ENCODE measurements at regions not wholly inside any gene's neighbourhood (a gene's known extent, or its start where the extent isn't known, plus 50 kb on each side); places are given as distances from the start of the nearest gene placed in this dataset.

- no peak for DNase-seq (ENCODE audit: low read depth)
- TF ChIP-seq, protein P1, sequence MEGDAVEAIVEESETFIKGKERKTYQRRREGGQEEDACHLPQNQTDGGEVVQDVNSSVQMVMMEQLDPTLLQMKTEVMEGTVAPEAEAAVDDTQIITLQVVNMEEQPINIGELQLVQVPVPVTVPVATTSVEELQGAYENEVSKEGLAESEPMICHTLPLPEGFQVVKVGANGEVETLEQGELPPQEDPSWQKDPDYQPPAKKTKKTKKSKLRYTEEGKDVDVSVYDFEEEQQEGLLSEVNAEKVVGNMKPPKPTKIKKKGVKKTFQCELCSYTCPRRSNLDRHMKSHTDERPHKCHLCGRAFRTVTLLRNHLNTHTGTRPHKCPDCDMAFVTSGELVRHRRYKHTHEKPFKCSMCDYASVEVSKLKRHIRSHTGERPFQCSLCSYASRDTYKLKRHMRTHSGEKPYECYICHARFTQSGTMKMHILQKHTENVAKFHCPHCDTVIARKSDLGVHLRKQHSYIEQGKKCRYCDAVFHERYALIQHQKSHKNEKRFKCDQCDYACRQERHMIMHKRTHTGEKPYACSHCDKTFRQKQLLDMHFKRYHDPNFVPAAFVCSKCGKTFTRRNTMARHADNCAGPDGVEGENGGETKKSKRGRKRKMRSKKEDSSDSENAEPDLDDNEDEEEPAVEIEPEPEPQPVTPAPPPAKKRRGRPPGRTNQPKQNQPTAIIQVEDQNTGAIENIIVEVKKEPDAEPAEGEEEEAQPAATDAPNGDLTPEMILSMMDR (IDR thresholded peaks at IDR 0.05; ENCODE audit: insufficient read depth, low read depth, low read length, missing control alignments): no peak
- H3K4me3 ChIP-seq (ENCODE audit: low read depth, low read length): no peak overlapping the region
Measured at GRCh38 chr13:31903111-31903815, 128.3 kb upstream of the FRY start.

DNA sequence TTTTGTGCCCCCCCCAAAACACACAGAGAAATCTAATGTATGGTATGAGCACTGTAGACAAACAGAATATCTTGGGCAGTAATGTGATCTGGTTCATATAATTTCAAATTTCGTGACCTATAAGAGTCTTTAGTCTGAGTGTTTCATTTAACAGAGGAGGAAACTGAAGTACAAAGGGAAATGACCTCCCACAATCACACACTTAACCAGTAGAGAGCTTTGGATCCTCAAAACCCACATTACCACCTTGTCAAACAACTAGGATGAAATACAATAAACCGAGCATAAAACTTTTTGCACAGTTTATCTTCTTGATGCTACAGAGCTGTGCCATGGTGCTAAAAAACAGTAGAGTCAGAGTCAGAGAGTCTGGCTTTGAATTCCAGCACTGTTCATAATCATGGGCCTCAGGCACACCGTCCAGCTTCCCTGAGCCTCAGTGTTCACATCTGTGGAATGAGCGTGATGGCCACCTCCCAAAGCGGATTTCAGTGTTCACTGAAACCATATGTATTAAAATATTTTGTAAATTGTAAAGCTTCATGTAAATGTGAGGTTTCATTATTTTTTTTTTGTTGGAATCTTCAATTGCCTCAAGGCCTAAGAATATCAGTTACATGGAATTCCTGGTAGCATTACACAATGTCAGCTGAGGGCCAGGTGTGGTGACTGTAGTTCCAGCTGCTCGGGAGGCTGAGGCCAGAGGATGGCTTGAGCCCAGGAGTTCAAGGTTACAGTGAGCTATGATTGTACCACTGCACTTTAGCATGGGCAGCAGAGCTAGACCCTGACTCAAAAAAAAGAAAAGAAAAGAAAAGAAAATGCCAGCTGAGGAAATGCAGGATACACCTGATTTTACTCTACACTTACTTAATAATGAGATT lies 126.4 kb upstream of the FRY start:
- DNase-seq (ENCODE audit: low read depth): no peak
- TF ChIP-seq, protein P1 (IDR thresholded peaks at IDR 0.05; ENCODE audit: insufficient read depth, low read depth, low read length, missing control alignments): no peak
- H3K4me3 ChIP-seq (ENCODE audit: low read depth, low read length): no peak overlapping the region

- TF ChIP-seq, protein P1 (IDR thresholded peaks at IDR 0.05; ENCODE audit: insufficient read depth, low read depth, low read length, missing control alignments): no peak
- DNase-seq (ENCODE audit: low read depth): no peak
- H3K4me3 ChIP-seq (ENCODE audit: low read depth, low read length): no peak overlapping the region
Measured at GRCh38 chr13:31905961-31906360, 125.6 kb upstream of the FRY start.

DNA sequence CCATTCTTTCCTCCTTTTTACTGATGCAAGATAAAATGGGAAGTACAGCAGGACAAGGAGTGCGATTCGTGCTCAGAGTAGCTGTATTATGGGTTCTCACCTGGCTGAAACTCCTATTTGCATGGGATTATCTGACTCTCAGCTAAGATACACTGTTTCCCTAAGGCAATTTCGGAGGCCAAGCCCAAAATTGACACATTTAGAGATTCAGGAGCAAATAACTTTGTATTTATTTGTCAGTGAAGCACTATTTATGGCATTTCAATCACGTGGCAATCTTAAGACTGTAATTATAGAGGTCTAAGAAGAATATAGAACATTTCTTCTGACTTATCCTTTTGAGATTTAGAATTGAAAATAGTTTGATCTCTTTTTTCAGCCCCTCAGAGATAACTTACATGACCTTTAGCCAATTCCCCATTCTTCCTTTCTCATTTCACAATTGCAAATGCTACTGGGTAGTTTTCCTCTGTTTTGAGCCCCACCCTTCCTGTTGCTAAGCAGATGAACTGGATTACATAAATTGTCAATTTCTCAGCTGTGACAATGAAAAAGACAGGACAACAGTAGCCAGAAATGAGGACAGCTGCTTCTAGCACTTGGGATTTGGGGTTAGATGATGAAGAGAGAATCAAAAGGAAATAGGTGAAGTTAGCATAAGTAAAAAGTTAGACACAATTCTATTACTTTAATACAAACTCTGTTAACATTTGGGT lies 122.7 kb upstream of the FRY start:
- H3K4me3 ChIP-seq (ENCODE audit: low read depth, low read length): no peak overlapping the region
- no peak for DNase-seq (ENCODE audit: low read depth)
- TF ChIP-seq, protein P1 (IDR thresholded peaks at IDR 0.05; ENCODE audit: insufficient read depth, low read depth, low read length, missing control alignments): no peak

DNA sequence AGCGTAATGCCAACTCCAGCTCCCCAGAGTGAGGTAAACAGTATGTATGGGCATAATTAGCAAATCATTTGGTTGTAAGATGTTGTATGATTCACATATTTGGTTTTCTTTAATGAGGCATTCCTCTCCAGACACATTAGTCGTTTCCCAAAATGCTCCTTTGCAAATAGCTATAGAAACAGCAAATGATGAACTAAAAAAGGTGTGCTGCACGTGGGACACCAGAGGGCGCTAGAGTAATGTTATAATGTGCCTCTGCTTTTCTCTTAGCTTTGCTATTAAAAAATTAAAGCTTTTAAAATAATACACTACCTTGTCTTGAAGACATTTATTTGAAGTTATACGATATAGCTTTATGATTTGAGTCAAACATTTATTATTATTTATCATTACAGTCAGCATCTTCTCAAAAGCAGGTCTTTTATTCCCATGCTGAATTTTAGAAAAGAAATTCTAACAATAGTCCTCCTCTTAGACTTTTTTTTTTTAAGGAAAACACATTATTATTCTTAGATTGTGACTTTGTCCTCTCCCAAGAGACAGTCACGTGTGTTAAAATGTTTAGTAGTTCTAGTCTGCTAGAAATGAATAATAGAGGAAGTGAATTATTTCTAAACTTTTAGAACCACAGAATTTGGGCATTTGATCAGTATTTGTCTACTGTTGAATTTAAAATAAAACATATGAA lies 121.6 kb upstream of the FRY start:
- TF ChIP-seq, protein P1 (IDR thresholded peaks at IDR 0.05; ENCODE audit: insufficient read depth, low read depth, low read length, missing control alignments): peak; percentile 76
- DNase-seq (ENCODE audit: low read depth): peak; percentile 77
- no peak overlapping the region for H3K4me3 ChIP-seq (ENCODE audit: low read depth, low read length)

DNA sequence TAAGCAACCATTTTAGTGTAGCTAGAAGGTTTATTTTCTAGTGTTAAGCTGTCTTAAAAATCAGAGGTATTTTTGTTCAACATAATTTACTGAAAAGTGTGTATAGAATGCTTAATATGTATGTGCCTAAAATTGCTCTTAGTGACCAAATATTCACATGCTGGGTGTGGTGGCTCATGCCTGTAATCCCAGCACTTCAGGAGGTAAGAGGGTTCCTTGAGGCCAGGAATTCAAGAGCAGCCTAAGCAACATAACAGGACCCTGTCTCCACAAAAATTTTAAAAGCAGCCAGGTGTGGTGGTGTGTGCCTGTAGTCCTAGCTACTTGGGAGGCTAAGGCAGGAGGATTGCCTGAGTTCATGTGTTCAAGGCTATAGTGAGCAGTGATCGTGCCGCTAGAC lies 120.9 kb upstream of the FRY start:
- DNase-seq (ENCODE audit: low read depth): no peak
- TF ChIP-seq, protein P1 (IDR thresholded peaks at IDR 0.05; ENCODE audit: insufficient read depth, low read depth, low read length, missing control alignments): no peak
- no peak overlapping the region for H3K4me3 ChIP-seq (ENCODE audit: low read depth, low read length)
